HepG2 (cell line): ENCODE measurements at regions not wholly inside any gene's neighbourhood (a gene's known extent, or its start where the extent isn't known, plus 50 kb on each side); places are given as distances from the start of the nearest gene placed in this dataset.

Experiments used
- AKAP8 ChIP-seq: sonication (generic); formaldehyde crosslinking; IDR thresholded peaks from 2 replicates; pipeline ENCODE4 v1.5.1; 2020; ENCODE audit warnings: mild to moderate bottlenecking, missing genetic modification reagents
- MEIS1 ChIP-seq: sonication (generic); formaldehyde crosslinking; IDR thresholded peaks from 2 replicates; pipeline ENCODE4 v1.9.0; 2021; ENCODE audit warnings: mild to moderate bottlenecking, missing genetic modification reagents, moderate library complexity, borderline replicate concordance
- ZFP82 ChIP-seq: sonication (generic); formaldehyde crosslinking; IDR thresholded peaks from 2 replicates; pipeline ENCODE4 v1.5.1; 2020; ENCODE audit warnings: mild to moderate bottlenecking, missing genetic modification reagents, borderline replicate concordance
- ZNF724P ChIP-seq: sonication (generic); formaldehyde crosslinking; IDR thresholded peaks from 2 replicates; pipeline ENCODE4 v1.8.0; 2022; ENCODE audit warnings: missing genetic modification reagents, borderline replicate concordance
- ZNF761 ChIP-seq: sonication (generic); formaldehyde crosslinking; conservative IDR thresholded peaks from 2 replicates; pipeline ENCODE4 v1.4.0; 2020; ENCODE audit warnings: mild to moderate bottlenecking, missing genetic modification reagents
- ZNF781 ChIP-seq: sonication (generic); formaldehyde crosslinking; IDR thresholded peaks from 2 replicates; pipeline ENCODE4 v1.5.1; 2020; ENCODE audit warnings: borderline replicate concordance, mild to moderate bottlenecking, missing genetic modification reagents; ENCODE audit errors: not compliant biosample characterization
- ZNF883 ChIP-seq: sonication (generic); formaldehyde crosslinking; IDR thresholded peaks from 2 replicates; pipeline ENCODE4 v1.5.1; 2020; ENCODE audit warnings: mild to moderate bottlenecking, missing genetic modification reagents; ENCODE audit errors: not compliant biosample characterization
- TF ChIP-seq, protein P1 (sequence below): sonication (generic); formaldehyde crosslinking; IDR thresholded peaks from 2 replicates; pipeline ENCODE4 v1.4.0; 2020; ENCODE audit warnings: mild to moderate bottlenecking, missing genetic modification reagents
- TF ChIP-seq, protein P2 (sequence below): sonication (generic); formaldehyde crosslinking; IDR thresholded peaks from 2 replicates; pipeline ENCODE4; 2020; ENCODE audit warnings: missing genetic modification reagents, mild to moderate bottlenecking, borderline replicate concordance
- TF ChIP-seq, protein P3 (sequence below): IDR thresholded peaks from 2 replicates; pipeline ENCODE4 v1.6.1; 2018; ENCODE audit warnings: missing genetic modification reagents, mild to moderate bottlenecking, missing compliant biosample characterization
- TF ChIP-seq, protein P4 (sequence below): sonication (generic); formaldehyde crosslinking; IDR thresholded peaks from 2 replicates; pipeline ENCODE4 v1.5.1; 2020; ENCODE audit warnings: missing genetic modification reagents, mild to moderate bottlenecking, borderline replicate concordance
- TF ChIP-seq, protein P5 (sequence below): sonication (generic); formaldehyde crosslinking; IDR thresholded peaks from 2 replicates; pipeline ENCODE4 v1.4.0; 2020; ENCODE audit warnings: missing genetic modification reagents, borderline replicate concordance
- TF ChIP-seq, protein P6 (sequence below): sonication (generic); formaldehyde crosslinking; conservative IDR thresholded peaks from 2 replicates; pipeline ENCODE4 v1.4.0; 2020; ENCODE audit warnings: missing genetic modification reagents

DNA sequence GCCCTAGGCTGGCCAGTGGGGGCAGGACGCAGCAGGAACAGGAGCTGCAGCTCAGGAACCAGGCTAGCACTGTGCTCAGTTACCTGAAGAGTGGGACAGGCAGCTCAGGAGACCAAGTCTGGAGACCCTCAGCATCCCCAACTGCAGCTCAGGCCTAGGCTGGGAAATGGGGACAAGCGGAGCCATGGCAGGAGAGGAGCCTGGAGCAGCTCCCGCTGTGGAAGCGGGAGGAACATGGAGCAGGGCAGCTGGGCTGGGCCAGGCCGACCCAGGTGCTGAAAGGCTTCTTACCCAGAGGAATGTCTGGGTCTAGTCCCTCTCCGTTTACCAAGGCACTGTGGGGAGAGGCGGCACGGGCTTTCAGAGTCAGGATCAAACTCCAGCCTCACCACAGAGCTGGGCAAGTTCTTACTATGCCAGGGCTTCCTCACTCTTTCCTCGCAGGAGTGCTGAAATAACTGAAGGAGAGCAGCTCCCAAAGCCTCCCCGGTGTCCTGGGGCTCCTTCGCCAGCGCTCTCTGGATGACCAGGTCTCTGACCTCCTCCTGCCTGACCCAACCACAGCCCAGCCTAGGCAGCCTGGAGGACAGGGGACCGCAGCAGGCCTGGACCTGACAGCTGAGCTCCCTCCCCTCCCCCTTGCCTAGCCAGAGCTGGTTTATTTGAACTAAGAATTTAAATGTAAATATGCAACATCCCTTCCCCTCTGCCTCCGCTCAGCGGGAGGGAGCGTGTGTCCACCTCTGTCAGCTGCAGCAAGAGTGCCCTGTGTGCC is 247.8 kb upstream of the SIX2 start (continued):
- TF ChIP-seq, protein P1, sequence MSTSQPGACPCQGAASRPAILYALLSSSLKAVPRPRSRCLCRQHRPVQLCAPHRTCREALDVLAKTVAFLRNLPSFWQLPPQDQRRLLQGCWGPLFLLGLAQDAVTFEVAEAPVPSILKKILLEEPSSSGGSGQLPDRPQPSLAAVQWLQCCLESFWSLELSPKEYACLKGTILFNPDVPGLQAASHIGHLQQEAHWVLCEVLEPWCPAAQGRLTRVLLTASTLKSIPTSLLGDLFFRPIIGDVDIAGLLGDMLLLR, result no peak
- TF ChIP-seq AKAP8 (CRISPR knock-in tag) (no peak), ZNF781 (no peak), ZNF761 (CRISPR knock-in tag) (peak; percentile 86), ZFP82 (CRISPR knock-in tag) (no peak), ZNF883 (CRISPR knock-in tag) (no peak), MEIS1 (CRISPR knock-in tag) (peak; percentile 54; the same call in 1 of the 2 replicates), ZNF724P (peak; percentile 59; the same call in 1 of the 2 replicates)
- TF ChIP-seq, protein P2, sequence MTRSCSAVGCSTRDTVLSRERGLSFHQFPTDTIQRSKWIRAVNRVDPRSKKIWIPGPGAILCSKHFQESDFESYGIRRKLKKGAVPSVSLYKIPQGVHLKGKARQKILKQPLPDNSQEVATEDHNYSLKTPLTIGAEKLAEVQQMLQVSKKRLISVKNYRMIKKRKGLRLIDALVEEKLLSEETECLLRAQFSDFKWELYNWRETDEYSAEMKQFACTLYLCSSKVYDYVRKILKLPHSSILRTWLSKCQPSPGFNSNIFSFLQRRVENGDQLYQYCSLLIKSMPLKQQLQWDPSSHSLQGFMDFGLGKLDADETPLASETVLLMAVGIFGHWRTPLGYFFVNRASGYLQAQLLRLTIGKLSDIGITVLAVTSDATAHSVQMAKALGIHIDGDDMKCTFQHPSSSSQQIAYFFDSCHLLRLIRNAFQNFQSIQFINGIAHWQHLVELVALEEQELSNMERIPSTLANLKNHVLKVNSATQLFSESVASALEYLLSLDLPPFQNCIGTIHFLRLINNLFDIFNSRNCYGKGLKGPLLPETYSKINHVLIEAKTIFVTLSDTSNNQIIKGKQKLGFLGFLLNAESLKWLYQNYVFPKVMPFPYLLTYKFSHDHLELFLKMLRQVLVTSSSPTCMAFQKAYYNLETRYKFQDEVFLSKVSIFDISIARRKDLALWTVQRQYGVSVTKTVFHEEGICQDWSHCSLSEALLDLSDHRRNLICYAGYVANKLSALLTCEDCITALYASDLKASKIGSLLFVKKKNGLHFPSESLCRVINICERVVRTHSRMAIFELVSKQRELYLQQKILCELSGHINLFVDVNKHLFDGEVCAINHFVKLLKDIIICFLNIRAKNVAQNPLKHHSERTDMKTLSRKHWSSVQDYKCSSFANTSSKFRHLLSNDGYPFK (CRISPR knock-in tag), result no peak
- TF ChIP-seq, protein P3, sequence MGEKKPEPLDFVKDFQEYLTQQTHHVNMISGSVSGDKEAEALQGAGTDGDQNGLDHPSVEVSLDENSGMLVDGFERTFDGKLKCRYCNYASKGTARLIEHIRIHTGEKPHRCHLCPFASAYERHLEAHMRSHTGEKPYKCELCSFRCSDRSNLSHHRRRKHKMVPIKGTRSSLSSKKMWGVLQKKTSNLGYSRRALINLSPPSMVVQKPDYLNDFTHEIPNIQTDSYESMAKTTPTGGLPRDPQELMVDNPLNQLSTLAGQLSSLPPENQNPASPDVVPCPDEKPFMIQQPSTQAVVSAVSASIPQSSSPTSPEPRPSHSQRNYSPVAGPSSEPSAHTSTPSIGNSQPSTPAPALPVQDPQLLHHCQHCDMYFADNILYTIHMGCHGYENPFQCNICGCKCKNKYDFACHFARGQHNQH, result peak; percentile 69; the same call in 1 of the 2 replicates
- TF ChIP-seq, protein P4, sequence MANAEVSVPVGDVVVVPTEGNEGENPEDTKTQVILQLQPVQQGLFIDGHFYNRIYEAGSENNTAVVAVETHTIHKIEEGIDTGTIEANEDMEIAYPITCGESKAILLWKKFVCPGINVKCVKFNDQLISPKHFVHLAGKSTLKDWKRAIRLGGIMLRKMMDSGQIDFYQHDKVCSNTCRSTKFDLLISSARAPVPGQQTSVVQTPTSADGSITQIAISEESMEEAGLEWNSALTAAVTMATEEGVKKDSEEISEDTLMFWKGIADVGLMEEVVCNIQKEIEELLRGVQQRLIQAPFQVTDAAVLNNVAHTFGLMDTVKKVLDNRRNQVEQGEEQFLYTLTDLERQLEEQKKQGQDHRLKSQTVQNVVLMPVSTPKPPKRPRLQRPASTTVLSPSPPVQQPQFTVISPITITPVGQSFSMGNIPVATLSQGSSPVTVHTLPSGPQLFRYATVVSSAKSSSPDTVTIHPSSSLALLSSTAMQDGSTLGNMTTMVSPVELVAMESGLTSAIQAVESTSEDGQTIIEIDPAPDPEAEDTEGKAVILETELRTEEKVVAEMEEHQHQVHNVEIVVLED (CRISPR knock-in tag), result no peak
- TF ChIP-seq, protein P5, sequence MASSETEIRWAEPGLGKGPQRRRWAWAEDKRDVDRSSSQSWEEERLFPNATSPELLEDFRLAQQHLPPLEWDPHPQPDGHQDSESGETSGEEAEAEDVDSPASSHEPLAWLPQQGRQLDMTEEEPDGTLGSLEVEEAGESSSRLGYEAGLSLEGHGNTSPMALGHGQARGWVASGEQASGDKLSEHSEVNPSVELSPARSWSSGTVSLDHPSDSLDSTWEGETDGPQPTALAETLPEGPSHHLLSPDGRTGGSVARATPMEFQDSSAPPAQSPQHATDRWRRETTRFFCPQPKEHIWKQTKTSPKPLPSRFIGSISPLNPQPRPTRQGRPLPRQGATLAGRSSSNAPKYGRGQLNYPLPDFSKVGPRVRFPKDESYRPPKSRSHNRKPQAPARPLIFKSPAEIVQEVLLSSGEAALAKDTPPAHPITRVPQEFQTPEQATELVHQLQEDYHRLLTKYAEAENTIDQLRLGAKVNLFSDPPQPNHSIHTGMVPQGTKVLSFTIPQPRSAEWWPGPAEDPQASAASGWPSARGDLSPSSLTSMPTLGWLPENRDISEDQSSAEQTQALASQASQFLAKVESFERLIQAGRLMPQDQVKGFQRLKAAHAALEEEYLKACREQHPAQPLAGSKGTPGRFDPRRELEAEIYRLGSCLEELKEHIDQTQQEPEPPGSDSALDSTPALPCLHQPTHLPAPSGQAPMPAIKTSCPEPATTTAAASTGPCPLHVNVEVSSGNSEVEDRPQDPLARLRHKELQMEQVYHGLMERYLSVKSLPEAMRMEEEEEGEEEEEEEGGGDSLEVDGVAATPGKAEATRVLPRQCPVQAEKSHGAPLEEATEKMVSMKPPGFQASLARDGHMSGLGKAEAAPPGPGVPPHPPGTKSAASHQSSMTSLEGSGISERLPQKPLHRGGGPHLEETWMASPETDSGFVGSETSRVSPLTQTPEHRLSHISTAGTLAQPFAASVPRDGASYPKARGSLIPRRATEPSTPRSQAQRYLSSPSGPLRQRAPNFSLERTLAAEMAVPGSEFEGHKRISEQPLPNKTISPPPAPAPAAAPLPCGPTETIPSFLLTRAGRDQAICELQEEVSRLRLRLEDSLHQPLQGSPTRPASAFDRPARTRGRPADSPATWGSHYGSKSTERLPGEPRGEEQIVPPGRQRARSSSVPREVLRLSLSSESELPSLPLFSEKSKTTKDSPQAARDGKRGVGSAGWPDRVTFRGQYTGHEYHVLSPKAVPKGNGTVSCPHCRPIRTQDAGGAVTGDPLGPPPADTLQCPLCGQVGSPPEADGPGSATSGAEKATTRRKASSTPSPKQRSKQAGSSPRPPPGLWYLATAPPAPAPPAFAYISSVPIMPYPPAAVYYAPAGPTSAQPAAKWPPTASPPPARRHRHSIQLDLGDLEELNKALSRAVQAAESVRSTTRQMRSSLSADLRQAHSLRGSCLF (CRISPR knock-in tag), result no peak
- TF ChIP-seq, protein P6, sequence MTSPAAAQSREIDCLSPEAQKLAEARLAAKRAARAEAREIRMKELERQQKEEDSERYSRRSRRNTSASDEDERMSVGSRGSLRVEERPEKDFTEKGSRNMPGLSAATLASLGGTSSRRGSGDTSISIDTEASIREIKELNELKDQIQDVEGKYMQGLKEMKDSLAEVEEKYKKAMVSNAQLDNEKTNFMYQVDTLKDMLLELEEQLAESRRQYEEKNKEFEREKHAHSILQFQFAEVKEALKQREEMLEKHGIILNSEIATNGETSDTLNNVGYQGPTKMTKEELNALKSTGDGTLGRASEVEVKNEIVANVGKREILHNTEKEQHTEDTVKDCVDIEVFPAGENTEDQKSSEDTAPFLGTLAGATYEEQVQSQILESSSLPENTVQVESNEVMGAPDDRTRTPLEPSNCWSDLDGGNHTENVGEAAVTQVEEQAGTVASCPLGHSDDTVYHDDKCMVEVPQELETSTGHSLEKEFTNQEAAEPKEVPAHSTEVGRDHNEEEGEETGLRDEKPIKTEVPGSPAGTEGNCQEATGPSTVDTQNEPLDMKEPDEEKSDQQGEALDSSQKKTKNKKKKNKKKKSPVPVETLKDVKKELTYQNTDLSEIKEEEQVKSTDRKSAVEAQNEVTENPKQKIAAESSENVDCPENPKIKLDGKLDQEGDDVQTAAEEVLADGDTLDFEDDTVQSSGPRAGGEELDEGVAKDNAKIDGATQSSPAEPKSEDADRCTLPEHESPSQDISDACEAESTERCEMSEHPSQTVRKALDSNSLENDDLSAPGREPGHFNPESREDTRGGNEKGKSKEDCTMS (CRISPR knock-in tag), result no peak
